Kidney epithelial cell (primary cell): ENCODE measurements at regions not wholly inside any gene's neighbourhood (a gene's known extent, or its start where the extent isn't known, plus 50 kb on each side); places are given as distances from the start of the nearest gene placed in this dataset.
"Not testable (repeated sequence)": the region's sequence is repeated elsewhere in the genome, so short reads cannot be mapped to it uniquely, and the experiment has no call there.

Experiments
- DNase-seq: peaks from one replicate; pipeline ENCODE4 v3.0.0-alpha.2; 2010; ENCODE audit warnings: low read depth
- H3K27me3 ChIP-seq: 2 replicates; pipeline ENCODE4 v1.6.0; 2011; ENCODE audit warnings: low read length; ENCODE audit not compliant: control insufficient read depth, insufficient read depth
- H3K36me3 ChIP-seq: 2 replicates; pipeline ENCODE4 v1.5.1; 2011; ENCODE audit warnings: low read length; ENCODE audit not compliant: control insufficient read depth, insufficient read depth
- H3K4me3 ChIP-seq: 2 replicates; pipeline ENCODE4 v1.5.1; 2011; ENCODE audit warnings: low read depth, mild to moderate bottlenecking, control low read depth, low read length
- CTCF ChIP-seq: IDR thresholded peaks from 2 replicates; pipeline ENCODE4 v1.5.1; 2011; ENCODE audit warnings: mild to moderate bottlenecking, moderate library complexity, low read length, control low read depth, inconsistent platforms; ENCODE audit not compliant: insufficient read depth, poor library complexity, severe bottlenecking

DNA sequence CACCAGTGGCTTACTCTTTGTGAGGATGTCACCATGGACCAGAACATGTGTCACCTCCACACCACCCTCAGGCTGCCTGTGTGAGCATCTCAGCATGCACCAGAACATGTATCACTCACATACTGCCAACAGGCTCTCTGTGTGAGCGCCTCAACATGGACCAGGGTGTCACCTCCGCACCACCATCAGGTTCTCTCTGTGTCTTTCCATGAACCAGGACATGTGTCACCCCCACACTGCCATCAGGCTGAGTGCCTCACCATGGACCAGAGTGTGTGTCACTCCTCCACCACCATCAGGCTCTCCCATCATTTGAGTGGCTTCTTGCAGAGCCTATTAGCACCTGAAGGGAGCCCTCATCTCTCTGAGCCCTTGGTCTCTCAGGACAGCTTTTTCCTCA, 125.2 kb downstream of the ZNF648 start:
- Histone ChIP-seq H3K36me3 (no peaks in the 10 kb centered on the region), H3K4me3 (no peak overlapping the region), H3K27me3 (no peaks in the 10 kb centered on the region)
- no peak for TF ChIP-seq CTCF
- DNase-seq, result no peak

- H3K27me3 ChIP-seq, result no peaks in the 10 kb centered on the region
- no peak overlapping the region for H3K4me3 ChIP-seq
- no peak for TF ChIP-seq CTCF
- H3K36me3 ChIP-seq, result no peaks in the 10 kb centered on the region
- no peak for DNase-seq
Observed at GRCh38 chr1:181931873-181932272, 129.6 kb downstream of the ZNF648 start.

- Histone ChIP-seq H3K27me3 (no peaks in the 10 kb centered on the region), H3K4me3 (no peak overlapping the region), H3K36me3 (no peaks in the 10 kb centered on the region)
- no peak for TF ChIP-seq CTCF
- DNase-seq, result no peak
Observed at GRCh38 chr1:181930187-181930586, 131.3 kb downstream of the ZNF648 start.

DNA sequence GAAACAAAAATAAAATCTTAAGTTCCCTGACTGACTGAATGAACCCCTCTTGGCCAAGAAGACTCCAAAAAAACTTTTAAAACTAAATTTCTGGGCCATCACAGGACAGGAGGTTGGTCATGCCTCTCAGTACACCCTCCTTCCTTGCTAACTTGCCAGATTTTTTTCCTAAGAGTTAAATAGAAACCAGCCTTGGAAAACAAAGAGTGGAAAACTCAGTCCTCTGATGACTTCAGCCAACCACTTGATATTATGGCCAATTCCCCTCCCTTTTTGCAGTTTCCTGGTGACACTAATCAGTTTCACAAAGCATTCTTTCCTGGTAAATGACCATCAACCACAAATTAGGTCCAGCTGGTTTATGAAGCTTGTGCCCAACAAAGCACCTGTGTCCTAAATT, 134.8 kb downstream of the ZNF648 start:
- H3K36me3 ChIP-seq, result no peaks in the 10 kb centered on the region
- no peaks in the 10 kb centered on the region for H3K27me3 ChIP-seq
- TF ChIP-seq CTCF, result no peak
- no peak overlapping the region for H3K4me3 ChIP-seq
- DNase-seq, result no peak

DNA sequence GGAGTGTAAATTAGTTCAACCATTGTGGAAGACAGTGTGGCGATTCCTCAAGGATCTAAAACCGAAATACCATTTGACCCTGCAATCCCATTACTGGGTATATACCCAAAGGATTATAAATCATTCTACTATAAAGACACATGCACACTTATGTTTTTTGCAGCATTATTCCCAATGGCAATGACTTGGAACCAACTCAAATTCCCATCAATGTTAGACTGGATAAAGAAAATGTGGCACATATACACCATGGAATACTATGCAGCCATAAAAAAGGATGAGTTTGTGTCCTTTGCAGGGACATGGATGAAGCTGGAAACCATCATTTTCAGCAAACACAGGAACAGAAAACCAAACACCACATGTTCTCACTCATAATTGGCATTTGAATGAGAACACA, 137.5 kb downstream of the ZNF648 start:
- H3K36me3 ChIP-seq, H3K4me3 ChIP-seq, H3K27me3 ChIP-seq, DNase-seq: not testable (repeated sequence)

- H3K36me3 ChIP-seq, result no peaks in the 10 kb centered on the region
- TF ChIP-seq CTCF, result peak; percentile 19
- H3K27me3 ChIP-seq, result no peaks in the 10 kb centered on the region
- DNase-seq, result no peak
- no peak overlapping the region for H3K4me3 ChIP-seq
Observed at GRCh38 chr1:181919542-181919941, 142.0 kb downstream of the ZNF648 start.
